ENCODE measurements at regions not wholly inside any gene's neighbourhood (a gene's known extent, or its start where the extent isn't known, plus 50 kb on each side); places are given as distances from the start of the nearest gene placed in this dataset.

GRCh38 chr6:62681108-62681507, 395.1 kb upstream of the KHDRBS2 start:
- Histone ChIP-seq H3K4me1 (no peaks in the 10 kb centered on the region), H3K9ac (no peak overlapping the region), H3K4me3 (no peak overlapping the region), H3K36me3 (no peaks in the 10 kb centered on the region), H3K4me2 (no peak overlapping the region), H3K27ac (no peak overlapping the region), H4K20me1 (no peaks in the 10 kb centered on the region), H3K27me3 (no peaks in the 10 kb centered on the region), H3K9me3 (peaks cover 10% of the 10 kb centered on the region; the same call in 1 of the 2 replicates)
- TF ChIP-seq Cebpa-rat (IDR thresholded peaks at IDR 0.05): no peak

GRCh38 chr6:62672989-62673388, 387.0 kb upstream of the KHDRBS2 start:
- Histone ChIP-seq H3K9ac (no peak overlapping the region), H3K27ac (no peak overlapping the region), H3K36me3 (no peaks in the 10 kb centered on the region), H3K27me3 (no peaks in the 10 kb centered on the region), H3K4me2 (no peak overlapping the region), H3K4me3 (no peak overlapping the region), H4K20me1 (no peaks in the 10 kb centered on the region), H3K4me1 (no peaks in the 10 kb centered on the region), H3K9me3 (peaks cover 10% of the 10 kb centered on the region; the same call in 1 of the 2 replicates)
- no peak for TF ChIP-seq Cebpa-rat (IDR thresholded peaks at IDR 0.05)

- no peak overlapping the region for H3K4me2 ChIP-seq
- no peaks in the 10 kb centered on the region for H3K4me1 ChIP-seq
- H3K27ac ChIP-seq: no peak overlapping the region
- no peaks in the 10 kb centered on the region for H3K36me3 ChIP-seq
- H3K4me3 ChIP-seq: no peak overlapping the region
- no peak for TF ChIP-seq Cebpa-rat (IDR thresholded peaks at IDR 0.05)
- H3K9me3 ChIP-seq: no peaks in the 10 kb centered on the region
- no peaks in the 10 kb centered on the region for H3K27me3 ChIP-seq
- H4K20me1 ChIP-seq: no peaks in the 10 kb centered on the region
- no peak overlapping the region for H3K9ac ChIP-seq
Observed at GRCh38 chr6:62670490-62671223, 384.6 kb upstream of the KHDRBS2 start.

DNA sequence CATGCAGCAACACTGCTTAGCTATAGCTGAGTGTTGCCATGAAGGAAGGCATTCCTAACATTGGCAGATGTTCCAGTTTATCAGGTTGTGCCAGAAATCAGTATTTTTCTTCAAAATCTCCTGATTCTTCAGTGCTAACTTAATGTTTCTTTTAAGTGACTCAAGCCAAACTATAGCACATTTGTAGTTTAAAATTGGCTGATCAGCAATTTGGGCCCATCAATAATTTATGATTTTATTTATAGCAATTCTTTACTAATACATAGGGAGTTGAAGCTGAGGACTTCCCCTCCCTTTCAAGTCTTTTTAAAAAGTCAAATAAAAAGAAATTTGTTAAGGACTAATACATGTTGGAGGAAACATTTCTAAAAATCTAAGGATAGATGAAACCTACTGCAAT, 383.8 kb upstream of the KHDRBS2 start:
- Histone ChIP-seq H3K36me3 (no peaks in the 10 kb centered on the region), H4K20me1 (no peaks in the 10 kb centered on the region), H3K27ac (no peak overlapping the region), H3K9me3 (no peaks in the 10 kb centered on the region), H3K9ac (no peak overlapping the region), H3K27me3 (no peaks in the 10 kb centered on the region), H3K4me2 (no peak overlapping the region), H3K4me1 (no peaks in the 10 kb centered on the region), H3K4me3 (no peak overlapping the region)
- no peak for TF ChIP-seq Cebpa-rat (IDR thresholded peaks at IDR 0.05)

DNA sequence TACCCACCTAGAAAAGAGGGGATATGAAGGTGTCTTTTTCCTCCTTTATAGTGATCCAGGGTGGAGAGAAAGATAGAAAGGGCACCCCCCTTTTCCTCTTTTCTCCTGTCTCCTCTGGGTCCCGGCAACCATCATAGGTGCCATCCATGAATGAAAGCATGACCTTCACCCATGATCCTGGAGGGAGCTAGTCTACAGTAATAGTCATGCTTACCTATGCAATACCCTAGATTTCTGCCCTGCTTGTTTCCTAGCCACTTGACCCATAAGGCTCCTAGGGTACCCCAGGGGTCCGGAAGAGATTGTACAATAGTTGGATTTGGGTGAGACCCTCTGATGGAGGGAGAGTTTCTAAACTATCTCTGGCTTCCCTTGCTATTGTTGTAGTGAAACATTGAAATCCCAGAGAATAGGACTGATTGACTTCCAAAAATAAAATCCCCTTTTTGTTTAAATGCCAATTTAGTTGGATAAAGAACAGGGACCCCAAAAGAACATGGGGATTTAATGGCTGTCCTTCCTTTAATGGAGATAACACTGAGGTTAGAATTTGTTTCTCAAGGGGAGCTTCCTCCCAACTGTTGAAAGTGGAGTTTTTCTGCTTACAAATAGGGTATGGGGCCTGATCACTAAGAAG, 366.8 kb upstream of the KHDRBS2 start:
- H3K9me3 ChIP-seq: peaks cover 40% of the 10 kb centered on the region
- no peak overlapping the region for H3K9ac ChIP-seq
- H3K4me3 ChIP-seq: no peak overlapping the region
- no peaks in the 10 kb centered on the region for H4K20me1 ChIP-seq
- H3K27me3 ChIP-seq: no peaks in the 10 kb centered on the region
- no peak overlapping the region for H3K27ac ChIP-seq
- no peaks in the 10 kb centered on the region for H3K4me1 ChIP-seq
- TF ChIP-seq Cebpa-rat (IDR thresholded peaks at IDR 0.05): no peak
- no peaks in the 10 kb centered on the region for H3K36me3 ChIP-seq
- no peak overlapping the region for H3K4me2 ChIP-seq

GRCh38 chr6:62645274-62645673, 359.2 kb upstream of the KHDRBS2 start:
- H3K27me3 ChIP-seq: no peaks in the 10 kb centered on the region
- no peak overlapping the region for H3K27ac ChIP-seq
- no peaks in the 10 kb centered on the region for H3K36me3 ChIP-seq
- no peak overlapping the region for H3K9ac ChIP-seq
- H3K4me1 ChIP-seq: no peaks in the 10 kb centered on the region
- H3K4me3 ChIP-seq: no peak overlapping the region
- peaks cover 26% of the 10 kb centered on the region for H3K9me3 ChIP-seq
- H4K20me1 ChIP-seq: no peaks in the 10 kb centered on the region
- TF ChIP-seq Cebpa-rat (IDR thresholded peaks at IDR 0.05): no peak
- H3K4me2 ChIP-seq: no peak overlapping the region

DNA sequence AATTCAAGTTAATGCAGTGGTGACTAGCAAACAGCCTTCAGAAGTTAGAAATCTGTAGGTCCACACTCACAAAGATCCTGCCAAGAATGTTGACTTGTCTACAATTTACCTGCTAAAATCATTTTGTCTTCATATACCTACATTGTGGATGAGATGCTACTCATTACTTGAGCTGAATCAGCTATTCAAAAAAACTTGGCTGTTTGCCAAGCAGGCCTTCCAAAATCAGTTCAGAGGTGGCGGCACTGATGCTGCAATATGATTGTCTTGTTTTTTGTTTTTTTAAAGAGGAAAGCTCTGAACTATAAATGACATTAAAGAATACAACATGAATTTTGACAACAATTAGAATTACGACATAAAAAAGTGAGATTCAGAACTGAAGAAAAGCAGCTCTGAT, 354.7 kb upstream of the KHDRBS2 start:
- H3K4me3 ChIP-seq: no peak overlapping the region

GRCh38 chr6:62626661-62627060, 340.6 kb upstream of the KHDRBS2 start:
- Histone ChIP-seq H3K9me3 (no peaks in the 10 kb centered on the region), H3K27me3 (no peaks in the 10 kb centered on the region), H3K36me3 (no peaks in the 10 kb centered on the region), H3K4me3 (no peak overlapping the region), H3K9ac (no peak overlapping the region), H3K4me1 (no peaks in the 10 kb centered on the region), H4K20me1 (no peaks in the 10 kb centered on the region), H3K4me2 (no peak overlapping the region), H3K27ac (no peak overlapping the region)
- no peak for TF ChIP-seq Cebpa-rat (IDR thresholded peaks at IDR 0.05)

More for the DNA sequence above, 354.7 kb upstream of the KHDRBS2 start:
- TF ChIP-seq Cebpa-rat (IDR thresholded peaks at IDR 0.05): no peak
- H3K36me3 ChIP-seq: no peaks in the 10 kb centered on the region
- H4K20me1 ChIP-seq: no peaks in the 10 kb centered on the region
- H3K9ac ChIP-seq: no peak overlapping the region
- H3K4me1 ChIP-seq: no peaks in the 10 kb centered on the region
- H3K27me3 ChIP-seq: no peaks in the 10 kb centered on the region
- no peak overlapping the region for H3K27ac ChIP-seq
- no peak overlapping the region for H3K4me2 ChIP-seq
- H3K9me3 ChIP-seq: peaks cover 14% of the 10 kb centered on the region

- H3K4me3 ChIP-seq: no peak overlapping the region
- H3K9me3 ChIP-seq: no peaks in the 10 kb centered on the region
- H3K4me1 ChIP-seq: no peaks in the 10 kb centered on the region
- H3K9ac ChIP-seq: no peak overlapping the region
- no peaks in the 10 kb centered on the region for H3K27me3 ChIP-seq
- TF ChIP-seq Cebpa-rat (IDR thresholded peaks at IDR 0.05): no peak
- no peaks in the 10 kb centered on the region for H3K36me3 ChIP-seq
- no peak overlapping the region for H3K27ac ChIP-seq
- H3K4me2 ChIP-seq: no peak overlapping the region
- no peaks in the 10 kb centered on the region for H4K20me1 ChIP-seq
Observed at GRCh38 chr6:62623846-62624532, 338.0 kb upstream of the KHDRBS2 start.

DNA sequence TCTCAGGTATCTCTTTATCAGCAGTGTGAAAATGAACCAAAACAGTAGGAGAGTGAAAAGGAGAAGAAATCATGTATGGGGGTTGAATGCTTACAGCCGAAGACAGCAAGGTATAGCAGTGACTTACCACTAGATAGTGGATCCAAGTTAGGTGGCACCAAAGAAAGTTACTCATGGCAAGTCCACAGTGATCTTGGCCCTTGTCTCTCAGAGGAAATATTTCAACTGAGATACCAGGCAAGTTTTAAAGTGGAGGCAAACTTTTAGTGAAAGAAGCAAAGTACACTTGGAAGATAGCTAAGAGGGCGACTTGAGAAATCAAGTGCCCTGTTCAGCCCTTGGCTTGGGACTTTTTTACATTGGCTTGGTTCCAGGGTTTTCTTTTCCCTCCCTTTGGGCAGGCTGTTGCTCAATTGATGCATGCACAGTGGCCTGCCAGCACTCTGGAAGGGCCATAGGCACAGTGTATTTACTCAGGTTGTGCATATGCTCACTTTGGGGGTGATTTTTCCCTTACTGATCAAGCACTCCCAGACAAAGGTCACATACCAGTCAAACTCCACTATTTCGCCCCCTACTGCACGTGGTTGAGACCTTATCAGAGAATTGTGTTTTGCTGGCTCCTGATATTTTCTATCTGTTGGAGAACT, 329.5 kb upstream of the KHDRBS2 start:
- H3K27me3 ChIP-seq: no peaks in the 10 kb centered on the region
- H3K4me3 ChIP-seq: no peak overlapping the region
- no peak for TF ChIP-seq Cebpa-rat (IDR thresholded peaks at IDR 0.05)

More for the DNA sequence above, 329.5 kb upstream of the KHDRBS2 start:
- H3K36me3 ChIP-seq: no peaks in the 10 kb centered on the region
- H3K4me2 ChIP-seq: no peak overlapping the region
- H4K20me1 ChIP-seq: no peaks in the 10 kb centered on the region
- no peaks in the 10 kb centered on the region for H3K9me3 ChIP-seq
- no peak overlapping the region for H3K9ac ChIP-seq
- H3K4me1 ChIP-seq: no peaks in the 10 kb centered on the region
- H3K27ac ChIP-seq: no peak overlapping the region
